Body of pancreas (tissue), 4 donors: ENCODE measurements at regions not wholly inside any gene's neighbourhood (a gene's known extent, or its start where the extent isn't known, plus 50 kb on each side); places are given as distances from the start of the nearest gene placed in this dataset.

Source experiments
- ATAC-seq: fragments of 150-250 bp; one replicate; pipeline ENCODE4 v1.9.1; 2016
- DNase-seq, 4 donors: peaks; one replicate each; pipeline ENCODE4 v3.0.0-alpha.2; 2019
- H3K27ac ChIP-seq, 4 donors: fragments of 200-600 bp; sonication (generic); 1 replicate in 3 of 4; 2 replicates in 1 of 4; pipeline versions ENCODE4 v1.5.1 to v1.6.1; 2016 to 2019; ENCODE audit warnings: mild to moderate bottlenecking in 1 of 4, mixed read lengths in 1 of 4, moderate library complexity in 1 of 4
- H3K27me3 ChIP-seq, 2 donors: fragments of 200-600 bp; sonication (generic); one replicate each; pipeline ENCODE4 v1.6.0; 2016; ENCODE audit warnings: mild to moderate bottlenecking in 1 of 2
- H3K36me3 ChIP-seq, 2 donors: fragments of 200-600 bp; sonication (generic); replicated peaks in 1 of 2; 2 replicates each; pipeline ENCODE4 v1.5.1; 2016; ENCODE audit warnings: low read depth in 2 of 2; ENCODE audit not compliant: insufficient read depth in 1 of 2
- H3K4me1 ChIP-seq: fragments of 200-600 bp; sonication (generic); one replicate; pipeline ENCODE4 v1.6.0; 2016
- H3K4me3 ChIP-seq, 2 donors: fragments of 200-600 bp; sonication (generic); 1 replicate in 1 of 2; 2 replicates in 1 of 2; pipeline ENCODE4 v1.5.1; 2016 to 2019
- H3K9me3 ChIP-seq, 3 donors: fragments of 200-600 bp; sonication (generic); 1 replicate in 2 of 3; 2 replicates in 1 of 3; pipeline ENCODE4 v1.5.1; 2016
- POLR2A ChIP-seq, 3 donors: fragments of 450-650 bp; IDR thresholded peaks; one replicate each; pipeline ENCODE4 v1.6.1; 2016; ENCODE audit warnings: antibody characterized with exemption in 3 of 3, mild to moderate bottlenecking in 2 of 3
- WGBS, 2 donors: methylation state at CpG; one replicate each; pipeline ENCODE4 v1.1.5; 2017; 5-methylcytosine and 5-hydroxymethylcytosine counted together
- intact Hi-C: fragments of 100-400 bp; cut with DNase I; formaldehyde crosslinking; loops from one replicate; pipeline ENCODE4 v1.15.1; 2023
- TF ChIP-seq, protein P1 (sequence below), 7 experiments: fragments of 450-650 bp in 4 of 7; fragments of 200-600 bp in 3 of 7; sonication (generic) in 3 of 7; IDR thresholded peaks; one replicate each; pipeline ENCODE4 v1.5.1; 2016 to 2019; ENCODE audit warnings: antibody characterized with exemption in 7 of 7

- DNase-seq (no peak), ATAC-seq (no peak)
- Histone ChIP-seq H3K27ac (no peak overlapping the region), H3K4me1 (no peaks in the 10 kb centered on the region), H3K27me3 (no peaks in the 10 kb centered on the region), H3K9me3 (no peaks in the 10 kb centered on the region), H3K4me3 (no peak overlapping the region), H3K36me3 (no peaks in the 10 kb centered on the region)
- TF ChIP-seq, protein P1, sequence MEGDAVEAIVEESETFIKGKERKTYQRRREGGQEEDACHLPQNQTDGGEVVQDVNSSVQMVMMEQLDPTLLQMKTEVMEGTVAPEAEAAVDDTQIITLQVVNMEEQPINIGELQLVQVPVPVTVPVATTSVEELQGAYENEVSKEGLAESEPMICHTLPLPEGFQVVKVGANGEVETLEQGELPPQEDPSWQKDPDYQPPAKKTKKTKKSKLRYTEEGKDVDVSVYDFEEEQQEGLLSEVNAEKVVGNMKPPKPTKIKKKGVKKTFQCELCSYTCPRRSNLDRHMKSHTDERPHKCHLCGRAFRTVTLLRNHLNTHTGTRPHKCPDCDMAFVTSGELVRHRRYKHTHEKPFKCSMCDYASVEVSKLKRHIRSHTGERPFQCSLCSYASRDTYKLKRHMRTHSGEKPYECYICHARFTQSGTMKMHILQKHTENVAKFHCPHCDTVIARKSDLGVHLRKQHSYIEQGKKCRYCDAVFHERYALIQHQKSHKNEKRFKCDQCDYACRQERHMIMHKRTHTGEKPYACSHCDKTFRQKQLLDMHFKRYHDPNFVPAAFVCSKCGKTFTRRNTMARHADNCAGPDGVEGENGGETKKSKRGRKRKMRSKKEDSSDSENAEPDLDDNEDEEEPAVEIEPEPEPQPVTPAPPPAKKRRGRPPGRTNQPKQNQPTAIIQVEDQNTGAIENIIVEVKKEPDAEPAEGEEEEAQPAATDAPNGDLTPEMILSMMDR (IDR thresholded peaks at IDR 0.05) = no peak
- TF ChIP-seq POLR2A (IDR thresholded peaks at IDR 0.05) = no peak
- WGBS, 2 donors = 70 to 88% methylated on average over 2 of the region's 2 CpGs
- intact Hi-C loops = no loop called here
Measured at GRCh38 chr4:100803751-100804150, 285.9 kb upstream of the EMCN start.

- intact Hi-C loops = no loop called here
- WGBS, 2 donors = 72 to 77% methylated on average over 7 of the region's 7 CpGs
Measured at GRCh38 chr4:100799761-100800539, 282.1 kb upstream of the EMCN start.

DNA sequence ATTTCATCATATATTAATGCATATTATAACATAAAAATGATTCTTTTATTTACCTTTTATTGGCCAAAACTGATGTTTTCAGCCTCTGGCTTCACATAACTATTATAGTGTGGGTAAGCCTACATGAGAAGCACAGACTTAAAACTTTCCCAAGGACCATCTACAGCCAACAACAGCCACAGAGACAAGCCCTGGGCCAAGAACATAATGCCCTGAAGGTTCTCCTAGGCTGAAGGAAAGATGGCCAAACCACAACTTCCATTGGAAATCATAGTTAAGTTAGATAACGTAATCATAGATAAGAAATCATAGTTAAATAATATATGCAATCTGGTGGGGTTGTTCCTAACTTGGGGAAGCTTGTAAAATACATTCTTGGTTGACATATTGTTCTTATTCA lies 280.0 kb upstream of the EMCN start:
- DNase-seq = no peak
- Histone ChIP-seq H3K36me3 (no peaks in the 10 kb centered on the region), H3K4me1 (no peaks in the 10 kb centered on the region), H3K27me3 (no peaks in the 10 kb centered on the region), H3K9me3 (no peaks in the 10 kb centered on the region), H3K4me3 (no peak overlapping the region), H3K27ac (no peak overlapping the region)
- TF ChIP-seq, protein P1 (IDR thresholded peaks at IDR 0.05) = no peak
- no peak for TF ChIP-seq POLR2A (IDR thresholded peaks at IDR 0.05)
- no peak for ATAC-seq
- intact Hi-C loops = no loop called here
- 0 to 44% methylated on average over 1 of the region's 1 CpG for WGBS, 2 donors

More at GRCh38 chr4:100799761-100800539, 282.1 kb upstream of the EMCN start:
- H3K36me3 ChIP-seq = no peaks in the 10 kb centered on the region
- no peak for ATAC-seq
- no peaks in the 10 kb centered on the region for H3K27me3 ChIP-seq
- H3K9me3 ChIP-seq = no peaks in the 10 kb centered on the region
- no peak overlapping the region for H3K4me3 ChIP-seq
- no peak for DNase-seq
- H3K4me1 ChIP-seq = no peaks in the 10 kb centered on the region
- TF ChIP-seq, protein P1 (IDR thresholded peaks at IDR 0.05) = no peak
- TF ChIP-seq POLR2A (IDR thresholded peaks at IDR 0.05) = no peak
- H3K27ac ChIP-seq = no peak overlapping the region

DNA sequence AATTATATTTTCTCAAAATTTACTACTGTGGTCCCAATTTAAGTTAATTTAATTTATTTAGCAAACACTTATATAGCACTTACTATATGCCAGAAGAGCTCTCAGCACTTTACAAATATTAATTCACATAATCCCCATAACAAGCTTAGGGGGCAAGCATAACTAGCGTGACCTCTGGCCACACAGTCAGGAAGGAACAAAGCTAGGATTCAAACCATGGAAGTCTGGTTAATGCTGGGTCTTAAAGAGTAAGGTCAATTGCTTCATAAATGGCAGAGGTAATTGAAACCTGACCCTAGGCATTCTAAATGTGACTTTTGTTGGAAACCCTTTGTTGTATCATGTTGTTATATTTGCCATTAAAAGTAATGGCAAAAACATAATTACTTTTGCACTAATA lies 279.5 kb upstream of the EMCN start:
- Histone ChIP-seq H3K36me3 (no peaks in the 10 kb centered on the region), H3K4me3 (no peak overlapping the region), H3K27ac (no peak overlapping the region), H3K27me3 (no peaks in the 10 kb centered on the region), H3K9me3 (no peaks in the 10 kb centered on the region), H3K4me1 (no peaks in the 10 kb centered on the region)
- TF ChIP-seq, protein P1 (IDR thresholded peaks at IDR 0.05) = no peak
- no peak for TF ChIP-seq POLR2A (IDR thresholded peaks at IDR 0.05)
- WGBS, 2 donors = 100% methylated on average over 1 of the region's 1 CpG
- intact Hi-C loops = no loop called here
- DNase-seq = no peak
- ATAC-seq = no peak

- no peak overlapping the region for H3K4me3 ChIP-seq
- no peak for ATAC-seq
- DNase-seq = no peak
- 75 to 83% methylated on average over 2 of the region's 2 CpGs for WGBS, 2 donors
- H3K4me1 ChIP-seq = no peaks in the 10 kb centered on the region
- no peaks in the 10 kb centered on the region for H3K27me3 ChIP-seq
- no peaks in the 10 kb centered on the region for H3K9me3 ChIP-seq
- no peaks in the 10 kb centered on the region for H3K36me3 ChIP-seq
- no peak overlapping the region for H3K27ac ChIP-seq
- TF ChIP-seq, protein P1 (IDR thresholded peaks at IDR 0.05) = no peak
- TF ChIP-seq POLR2A (IDR thresholded peaks at IDR 0.05) = no peak
- intact Hi-C loops = no loop called here
Measured at GRCh38 chr4:100796332-100796731, 278.5 kb upstream of the EMCN start.
